A549 (cell line): ENCODE measurements at regions not wholly inside any gene's neighbourhood (a gene's known extent, or its start where the extent isn't known, plus 50 kb on each side); places are given as distances from the start of the nearest gene placed in this dataset.

Source experiments
- ATAC-seq, 2 experiments: fragments of 200-7000 bp in 1 of 2; fragments of >200 bp in 1 of 2; cut with Nextera tagmentation in 1 of 2; cut with Tn5 transposase in 1 of 2; 3 replicates each; pipeline versions ENCODE4 v1.8.0 to v1.9.1; 2018 to 2020; ENCODE audit warnings: mild to moderate bottlenecking in 1 of 2, moderate library complexity in 1 of 2
- CTCF ChIA-PET: fragments of 300-600 bp; sonication (Branson Sonifier 250); formaldehyde crosslinking; extraction: SDS; loops from one replicate; lab custom pipeline; 2021; ENCODE audit warnings: antibody characterized with exemption, inconsistent platforms; lab: Yijun Ruan, JAX
- POLR2A ChIA-PET: fragments of 350-600 bp; formaldehyde crosslinking; extraction: SDS; loops from one replicate; lab custom pipeline; 2021; ENCODE audit warnings: antibody characterized with exemption, inconsistent platforms; lab: Yijun Ruan, JAX
- DNase-seq, 2 experiments: peaks; one replicate each; pipeline versions ENCODE4 v3.0.0 to v3.0.0-alpha.2; 2011 to 2016; ENCODE audit warnings: low read depth in 1 of 2, low spot score in 1 of 2
- FAIRE-seq: peaks from 2 replicates; lab custom pipeline; 2011; peaks lifted over from hg19 to GRCh38; lab: Jason Lieb, UNC
- H3K27ac ChIP-seq, 2 experiments: fragments of >200 bp; sonication (Bioruptor Twin); formaldehyde crosslinking; 3 replicates each; pipeline ENCODE4 v1.5.1; 2016 to 2017
- H3K4me1 ChIP-seq: fragments of >200 bp; sonication (Bioruptor Twin); formaldehyde crosslinking; 3 replicates; pipeline ENCODE4 v1.6.1; 2016
- H3K4me2 ChIP-seq: fragments of >200 bp; sonication (Bioruptor Twin); formaldehyde crosslinking; 3 replicates; pipeline ENCODE4 v1.6.1; 2016
- H3K4me3 ChIP-seq: fragments of >200 bp; sonication (Bioruptor Twin); formaldehyde crosslinking; 3 replicates; pipeline ENCODE4 v1.5.1; 2016
- H3K9me3 ChIP-seq: fragments of >200 bp; sonication (Bioruptor Twin); formaldehyde crosslinking; 3 replicates; pipeline ENCODE4 v1.6.1; 2016
- CBX2 ChIP-seq: fragments of 200-600 bp; sonication (generic); IDR thresholded peaks from 2 replicates; pipeline ENCODE4 v1.6.1; 2016; ENCODE audit warnings: low read depth, mild to moderate bottlenecking, borderline replicate concordance
- CHD2 ChIP-seq: fragments of 150-350 bp; IDR thresholded peaks from 2 replicates; pipeline ENCODE4 v1.6.1; 2014; ENCODE audit warnings: low read length; ENCODE audit not compliant: partially characterized antibody
- CHD4 ChIP-seq: fragments of 200-600 bp; sonication (generic); IDR thresholded peaks from 2 replicates; pipeline ENCODE4 v1.6.1; 2016; ENCODE audit warnings: antibody characterized with exemption, mild to moderate bottlenecking, borderline replicate concordance
- CTCF ChIP-seq: fragments of >200 bp; sonication (Bioruptor Twin); formaldehyde crosslinking; IDR thresholded peaks from 3 replicates; pipeline ENCODE4 v1.5.1; 2016
- EHMT2 ChIP-seq: fragments of 200-600 bp; sonication (generic); IDR thresholded peaks from 2 replicates; pipeline ENCODE4 v1.6.1; 2016; ENCODE audit warnings: antibody characterized with exemption, low read depth, mild to moderate bottlenecking, moderate library complexity
- ELK1 ChIP-seq: fragments of 150-350 bp; IDR thresholded peaks from 2 replicates; pipeline ENCODE4 v1.6.1; 2014; ENCODE audit warnings: low read depth, mild to moderate bottlenecking, low read length
- FOSL2 ChIP-seq, 2 experiments: fragments of 450-650 bp in 1 of 2; fragments of >200 bp in 1 of 2; sonication (Bioruptor Twin) in 1 of 2; formaldehyde crosslinking; IDR thresholded peaks; 2 replicates each; pipeline versions ENCODE4 v1.5.0 to v1.6.1; 2016 to 2020; ENCODE audit warnings: mild to moderate bottlenecking in 1 of 2, moderate library complexity in 1 of 2
- HEYL ChIP-seq: fragments of 250-450 bp; sonication (Bioruptor Pico); IDR thresholded peaks from 2 replicates; pipeline ENCODE4 v1.8.0; 2021; ENCODE audit warnings: mild to moderate bottlenecking, moderate library complexity
- HOXB5 ChIP-seq: fragments of 250-450 bp; sonication (Bioruptor Pico); IDR thresholded peaks from 2 replicates; pipeline ENCODE4 v1.5.0; 2020; ENCODE audit warnings: mild to moderate bottlenecking, moderate library complexity
- JUNB ChIP-seq: fragments of >200 bp; sonication (Bioruptor Twin); formaldehyde crosslinking; IDR thresholded peaks from 2 replicates; pipeline ENCODE4 v1.6.1; 2016
- PBX3 ChIP-seq: IDR thresholded peaks from 2 replicates; pipeline ENCODE4 v1.6.1; 2012
- RCOR1 ChIP-seq: fragments of 150-350 bp; IDR thresholded peaks from 2 replicates; pipeline ENCODE4 v1.6.1; 2014; ENCODE audit warnings: antibody characterized with exemption, low read length, low read depth
- ZSCAN20 ChIP-seq: fragments of 250-450 bp; sonication (Bioruptor Pico); IDR thresholded peaks from 2 replicates; pipeline ENCODE4 v1.8.0; 2022; ENCODE audit warnings: mild to moderate bottlenecking, moderate library complexity
- WGBS: methylation state at CpG from one replicate; pipeline ENCODE4 v1.1.6; 2017; ENCODE audit errors: missing lambda C conversion rate; 5-methylcytosine and 5-hydroxymethylcytosine counted together
- TF ChIP-seq, protein P1 (sequence below): fragments of >200 bp; sonication (Bioruptor Twin); formaldehyde crosslinking; IDR thresholded peaks from 3 replicates; pipeline ENCODE4 v1.6.1; 2016
- TF ChIP-seq, protein P2 (sequence below): IDR thresholded peaks from 2 replicates; pipeline ENCODE4 v1.6.1; 2012
- TF ChIP-seq, protein P3 (sequence below): fragments of 250-450 bp; sonication (Bioruptor Pico); IDR thresholded peaks from 2 replicates; pipeline ENCODE4 v1.5.0; 2021; ENCODE audit warnings: mild to moderate bottlenecking, moderate library complexity, borderline replicate concordance
- TF ChIP-seq, protein P4 (sequence below): fragments of 450-650 bp; IDR thresholded peaks from 2 replicates; pipeline ENCODE4 v1.6.1; 2014; ENCODE audit warnings: antibody characterized with exemption

GRCh38 chr1:170284016-170284415 lies 138.3 kb downstream of the NTMT2 start:
- H3K4me2 ChIP-seq: no peak overlapping the region
- WGBS: 16% methylated on average over 3 of the region's 3 CpGs
- no peak overlapping the region for H3K4me3 ChIP-seq
- H3K27ac ChIP-seq: no peak overlapping the region
- ChIA-PET POLR2A (no interaction called here), CTCF (no interaction called here)
- FAIRE-seq: no peak
- DNase-seq: no peak
- no peaks in the 10 kb centered on the region for H3K9me3 ChIP-seq
- TF ChIP-seq CHD2: no peak
- TF ChIP-seq EHMT2: no peak
- TF ChIP-seq FOSL2 (IDR thresholded peaks at IDR 0.05): no peak
- no peak for TF ChIP-seq FOSL2 (CRISPR knock-in tag; IDR thresholded peaks at IDR 0.05)
- TF ChIP-seq CHD4: no peak
- no peak for TF ChIP-seq HEYL (CRISPR knock-in tag)
- TF ChIP-seq, protein P1, sequence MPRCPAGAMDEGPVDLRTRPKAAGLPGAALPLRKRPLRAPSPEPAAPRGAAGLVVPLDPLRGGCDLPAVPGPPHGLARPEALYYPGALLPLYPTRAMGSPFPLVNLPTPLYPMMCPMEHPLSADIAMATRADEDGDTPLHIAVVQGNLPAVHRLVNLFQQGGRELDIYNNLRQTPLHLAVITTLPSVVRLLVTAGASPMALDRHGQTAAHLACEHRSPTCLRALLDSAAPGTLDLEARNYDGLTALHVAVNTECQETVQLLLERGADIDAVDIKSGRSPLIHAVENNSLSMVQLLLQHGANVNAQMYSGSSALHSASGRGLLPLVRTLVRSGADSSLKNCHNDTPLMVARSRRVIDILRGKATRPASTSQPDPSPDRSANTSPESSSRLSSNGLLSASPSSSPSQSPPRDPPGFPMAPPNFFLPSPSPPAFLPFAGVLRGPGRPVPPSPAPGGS: no peak
- TF ChIP-seq ELK1: no peak
- no peak for TF ChIP-seq RCOR1
- TF ChIP-seq, protein P2, sequence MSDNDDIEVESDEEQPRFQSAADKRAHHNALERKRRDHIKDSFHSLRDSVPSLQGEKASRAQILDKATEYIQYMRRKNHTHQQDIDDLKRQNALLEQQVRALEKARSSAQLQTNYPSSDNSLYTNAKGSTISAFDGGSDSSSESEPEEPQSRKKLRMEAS: no peak
- no peak for ATAC-seq
- no peaks in the 10 kb centered on the region for H3K4me1 ChIP-seq

GRCh38 chr1:170284512-170284911 lies 138.8 kb downstream of the NTMT2 start:
- H3K9me3 ChIP-seq: no peaks in the 10 kb centered on the region
- no peak for TF ChIP-seq CTCF
- TF ChIP-seq, protein P3, sequence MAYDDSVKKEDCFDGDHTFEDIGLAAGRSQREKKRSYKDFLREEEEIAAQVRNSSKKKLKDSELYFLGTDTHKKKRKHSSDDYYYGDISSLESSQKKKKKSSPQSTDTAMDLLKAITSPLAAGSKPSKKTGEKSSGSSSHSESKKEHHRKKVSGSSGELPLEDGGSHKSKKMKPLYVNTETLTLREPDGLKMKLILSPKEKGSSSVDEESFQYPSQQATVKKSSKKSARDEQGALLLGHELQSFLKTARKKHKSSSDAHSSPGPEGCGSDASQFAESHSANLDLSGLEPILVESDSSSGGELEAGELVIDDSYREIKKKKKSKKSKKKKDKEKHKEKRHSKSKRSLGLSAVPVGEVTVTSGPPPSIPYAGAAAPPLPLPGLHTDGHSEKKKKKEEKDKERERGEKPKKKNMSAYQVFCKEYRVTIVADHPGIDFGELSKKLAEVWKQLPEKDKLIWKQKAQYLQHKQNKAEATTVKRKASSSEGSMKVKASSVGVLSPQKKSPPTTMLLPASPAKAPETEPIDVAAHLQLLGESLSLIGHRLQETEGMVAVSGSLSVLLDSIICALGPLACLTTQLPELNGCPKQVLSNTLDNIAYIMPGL (CRISPR knock-in tag): no peak
- TF ChIP-seq HEYL (CRISPR knock-in tag): no peak
- no peak for TF ChIP-seq HOXB5
- TF ChIP-seq ZSCAN20 (CRISPR knock-in tag): no peak
- TF ChIP-seq JUNB: no peak
- TF ChIP-seq, protein P4, sequence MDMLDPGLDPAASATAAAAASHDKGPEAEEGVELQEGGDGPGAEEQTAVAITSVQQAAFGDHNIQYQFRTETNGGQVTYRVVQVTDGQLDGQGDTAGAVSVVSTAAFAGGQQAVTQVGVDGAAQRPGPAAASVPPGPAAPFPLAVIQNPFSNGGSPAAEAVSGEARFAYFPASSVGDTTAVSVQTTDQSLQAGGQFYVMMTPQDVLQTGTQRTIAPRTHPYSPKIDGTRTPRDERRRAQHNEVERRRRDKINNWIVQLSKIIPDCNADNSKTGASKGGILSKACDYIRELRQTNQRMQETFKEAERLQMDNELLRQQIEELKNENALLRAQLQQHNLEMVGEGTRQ: no peak
- no peak for TF ChIP-seq PBX3
- no peak for TF ChIP-seq CBX2
- FAIRE-seq (no peak), DNase-seq (no peak), ATAC-seq (no peak)
- no peaks in the 10 kb centered on the region for H3K4me1 ChIP-seq
- H3K4me3 ChIP-seq: no peak overlapping the region
- no peak overlapping the region for H3K27ac ChIP-seq
- 37% methylated on average over 7 of the region's 7 CpGs for WGBS
- POLR2A ChIA-PET: no interaction called here
- CTCF ChIA-PET: no interaction called here
- H3K4me2 ChIP-seq: no peak overlapping the region
